GM18909 (cell line): ENCODE measurements at regions not wholly inside any gene's neighbourhood (a gene's known extent, or its start where the extent isn't known, plus 50 kb on each side); places are given as distances from the start of the nearest gene placed in this dataset.

ENCODE experiments used
- ATAC-seq: cut with Tn5 transposase; IDR thresholded peaks from one replicate; pipeline ENCODE4 v1.9.1; 2021; ENCODE audit warnings: mild to moderate bottlenecking; ENCODE audit not compliant: unreplicated experiment, poor library complexity

- no peak for ATAC-seq
Observed at GRCh38 chr1:59154401-59154800, 142.5 kb upstream of the FGGY start.

DNA sequence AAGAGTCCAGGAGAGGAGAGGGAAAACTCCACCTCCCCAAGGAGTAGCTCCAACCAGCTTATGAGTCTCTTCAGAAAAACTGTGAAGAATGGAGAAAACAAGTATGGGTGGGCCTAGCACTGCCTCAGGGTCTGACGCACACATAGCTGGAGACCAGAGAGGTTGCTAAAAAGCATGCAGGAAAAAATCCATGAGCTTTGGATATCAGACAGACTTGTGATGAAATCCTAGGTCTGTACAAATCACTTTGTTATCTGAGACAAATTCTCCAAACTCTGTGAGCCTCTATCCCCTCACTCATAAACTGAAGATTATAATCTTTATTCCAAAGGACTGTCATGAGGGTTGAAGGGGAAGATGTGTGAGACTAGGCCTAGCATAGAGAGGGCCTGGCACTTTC, 141.5 kb upstream of the FGGY start:
- no peak for ATAC-seq

DNA sequence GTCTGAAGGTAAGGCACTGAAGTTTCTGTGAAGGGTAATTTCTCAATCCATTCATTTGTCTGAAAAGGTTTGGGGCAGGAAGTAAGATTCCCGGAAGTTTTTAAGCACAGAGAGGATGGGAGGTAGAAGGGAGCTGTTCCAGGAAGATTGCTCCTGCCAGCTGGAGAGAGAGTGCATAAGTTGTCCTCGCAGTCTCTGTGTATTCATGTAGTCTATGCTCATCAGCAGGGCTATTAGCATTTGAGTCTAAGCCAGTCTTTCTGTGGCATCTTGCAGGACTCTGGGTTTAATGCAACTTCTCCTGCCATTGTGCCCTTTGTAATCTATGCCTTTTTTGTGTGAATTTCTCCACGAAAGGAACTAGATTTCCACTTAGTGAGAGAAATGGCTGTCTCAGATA, 140.8 kb upstream of the FGGY start:
- no peak for ATAC-seq

DNA sequence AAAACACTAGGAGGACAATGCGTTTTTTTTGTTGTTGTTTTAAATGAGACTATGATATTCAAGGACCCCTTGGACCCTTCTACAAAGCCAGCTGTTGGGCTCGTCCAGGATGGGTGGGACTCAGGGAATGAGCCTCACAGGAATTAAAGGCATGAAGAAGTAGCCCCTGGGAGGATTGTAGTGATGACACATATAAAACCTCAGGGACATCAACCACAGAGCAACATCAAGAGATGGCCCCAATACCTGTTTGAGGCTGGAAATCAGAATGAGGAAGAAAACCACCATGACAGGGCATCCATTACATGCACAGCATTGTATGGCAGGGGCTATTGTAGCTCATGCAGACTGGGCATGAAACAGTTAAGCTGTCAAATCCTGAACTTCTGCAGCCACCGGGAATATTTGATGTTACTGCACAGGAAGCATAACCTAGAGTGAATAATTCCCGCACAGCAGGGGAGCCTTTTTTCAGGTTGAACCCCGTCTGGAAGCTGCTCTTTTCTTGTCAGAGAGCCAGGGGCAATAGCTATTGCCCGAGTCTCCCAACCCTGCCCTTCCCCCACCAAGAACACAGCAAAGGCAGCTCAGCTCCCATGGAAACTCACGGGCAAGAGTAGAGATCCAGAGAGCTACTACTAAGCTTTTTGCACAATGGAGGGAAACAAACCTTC, 140.2 kb upstream of the FGGY start:
- ATAC-seq = no peak

GRCh38 chr1:59158321-59158720, 138.6 kb upstream of the FGGY start:
- no peak for ATAC-seq

DNA sequence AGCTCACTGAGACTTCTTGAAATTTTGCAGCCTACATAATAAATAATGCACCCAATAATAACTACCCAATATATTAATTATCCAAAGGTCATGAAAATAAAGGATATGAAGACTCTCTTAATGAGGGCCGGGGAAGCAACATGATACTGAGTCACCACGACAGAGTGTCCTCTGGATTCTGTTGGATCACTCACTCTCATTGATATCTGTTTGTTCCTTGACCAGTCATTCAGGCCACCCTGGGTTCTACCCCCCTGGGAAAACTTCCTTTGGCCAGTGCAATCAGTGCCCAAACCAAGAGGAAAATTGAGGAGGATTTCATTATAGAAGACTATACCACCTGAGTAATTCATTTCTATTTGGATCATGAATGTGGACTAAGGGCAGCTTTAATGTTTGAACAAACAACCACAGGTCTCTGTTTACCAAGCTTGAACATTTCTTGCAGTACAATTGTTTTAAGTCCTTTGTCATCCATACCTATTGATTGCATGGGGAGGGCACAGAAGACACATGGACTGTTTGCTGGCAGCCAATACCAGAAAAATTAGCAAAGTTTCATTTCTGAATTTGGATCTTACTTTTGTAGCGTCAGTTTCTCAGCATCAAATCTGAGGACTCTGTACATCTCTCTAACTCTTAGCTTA, 137.2 kb upstream of the FGGY start:
- no peak for ATAC-seq

- no peak for ATAC-seq
Observed at GRCh38 chr1:59161136-59161535, 135.8 kb upstream of the FGGY start.

DNA sequence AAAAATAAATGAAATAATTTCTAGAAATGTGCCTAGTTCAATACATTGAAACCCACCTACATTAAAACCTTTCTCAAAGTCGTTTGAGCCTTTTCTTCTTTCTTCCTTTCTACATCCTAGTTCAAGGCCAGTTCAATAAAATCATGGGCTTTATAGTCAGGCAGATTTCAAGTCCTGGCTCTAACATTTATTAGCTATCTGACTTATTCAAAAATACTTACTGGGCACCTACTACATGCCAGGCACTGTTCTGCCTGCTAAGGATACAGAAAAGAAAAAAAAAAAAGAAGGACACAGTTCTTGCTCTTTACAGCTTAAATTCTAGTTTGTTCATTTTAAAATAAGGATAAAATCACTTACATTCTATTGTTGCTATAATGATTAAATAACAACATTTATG, 134.2 kb upstream of the FGGY start:
- no peak for ATAC-seq

GRCh38 chr1:59163268-59164092, 133.4 kb upstream of the FGGY start:
- no peak for ATAC-seq

DNA sequence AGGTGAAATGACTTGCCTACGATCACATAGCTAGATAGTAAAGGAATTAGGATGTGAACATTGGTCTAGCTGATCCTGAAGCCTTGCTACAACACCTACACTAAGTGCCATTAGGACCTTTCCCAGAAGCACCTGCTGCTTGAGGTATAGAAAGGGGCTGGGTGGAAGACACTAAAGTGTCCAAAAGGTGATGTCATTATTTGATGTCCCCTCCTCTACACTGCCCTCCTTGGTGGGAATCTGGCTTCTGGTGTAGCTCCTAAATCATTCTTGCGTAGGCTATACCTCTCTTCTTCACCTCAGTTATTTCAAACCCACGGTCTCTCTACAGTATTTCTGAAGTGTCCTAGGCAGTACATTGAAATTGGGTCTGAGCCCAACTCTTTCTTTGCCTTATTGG, 132.5 kb upstream of the FGGY start:
- no peak for ATAC-seq

DNA sequence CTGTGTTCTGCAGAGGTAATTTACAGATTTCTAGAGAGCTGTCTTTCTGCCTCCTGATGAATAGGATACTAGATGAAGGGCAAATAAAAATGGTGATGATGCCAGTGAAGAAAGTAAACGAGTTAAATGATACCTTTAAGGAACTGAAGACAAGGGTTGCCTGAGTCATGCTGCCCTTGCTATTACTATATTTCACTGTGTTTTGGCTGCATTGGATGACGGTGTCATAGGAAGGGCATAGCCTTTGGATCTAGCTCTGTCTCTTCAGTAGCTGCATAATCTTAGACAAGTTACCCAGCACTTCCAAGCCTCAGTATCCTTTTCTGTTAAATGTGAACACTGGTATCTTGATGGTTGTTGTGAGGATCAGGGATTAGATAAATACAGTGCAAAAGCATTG, 131.5 kb upstream of the FGGY start:
- no peak for ATAC-seq

GRCh38 chr1:59169703-59170102, 127.2 kb upstream of the FGGY start:
- ATAC-seq = no peak

DNA sequence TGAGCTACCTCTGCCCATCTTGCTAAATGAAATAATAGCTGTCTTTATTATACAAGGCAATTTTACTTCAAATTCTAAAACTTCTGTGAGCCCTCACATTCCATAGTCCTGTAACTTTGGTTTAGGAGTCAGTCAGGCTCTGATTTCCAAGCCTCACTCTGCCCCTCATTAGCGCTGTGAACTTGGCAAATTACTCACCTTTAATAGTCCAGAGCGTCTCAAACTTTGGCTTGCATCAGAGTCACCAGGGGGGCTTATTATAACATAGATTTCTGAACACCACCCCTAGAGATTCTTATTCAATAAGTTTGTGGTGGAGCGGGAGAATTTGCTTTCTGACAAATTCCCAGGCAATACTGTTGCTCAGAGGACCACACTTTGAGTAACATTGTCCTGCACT, 126.2 kb upstream of the FGGY start:
- no peak for ATAC-seq

DNA sequence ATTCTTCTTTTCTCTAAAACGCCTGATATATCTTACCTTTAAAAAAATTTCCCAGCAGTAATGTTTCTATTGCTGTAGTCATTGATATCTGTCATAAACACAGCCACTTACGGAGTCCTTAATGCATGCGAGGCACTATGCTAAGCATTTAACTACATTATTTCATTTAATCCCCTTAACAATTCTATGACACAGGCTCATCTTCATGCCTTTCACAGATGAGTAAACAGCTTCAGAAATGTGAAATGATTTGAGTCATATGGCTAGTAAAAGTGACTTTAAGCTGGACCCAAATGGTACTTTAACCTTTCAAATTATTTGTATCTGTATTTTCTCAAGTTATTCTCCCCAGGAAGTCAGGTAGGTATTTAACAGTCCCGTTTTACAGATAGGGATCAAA, 125.1 kb upstream of the FGGY start:
- no peak for ATAC-seq

DNA sequence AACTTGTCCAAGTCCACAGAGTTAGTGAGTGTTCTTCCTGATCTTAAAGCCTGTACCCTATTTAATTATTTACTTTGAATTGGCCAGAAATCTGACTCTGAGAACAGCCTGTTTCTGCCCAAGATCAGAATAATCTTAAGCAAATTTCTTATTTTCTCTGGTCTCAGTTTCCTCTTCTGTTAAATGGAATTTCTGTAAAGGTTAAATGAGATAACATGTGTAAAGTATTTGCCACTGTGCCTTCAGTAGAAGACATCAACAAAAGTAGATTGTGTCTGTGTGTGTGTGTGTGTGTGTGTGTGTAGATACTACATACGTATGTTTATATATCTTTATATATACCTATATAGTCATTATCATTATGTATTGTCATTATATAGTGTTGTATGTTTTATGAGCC, 124.2 kb upstream of the FGGY start:
- ATAC-seq = no peak

GRCh38 chr1:59173721-59174120, 123.2 kb upstream of the FGGY start:
- no peak for ATAC-seq

- ATAC-seq = no peak
Observed at GRCh38 chr1:59176471-59176870, 120.4 kb upstream of the FGGY start.

- ATAC-seq = no peak
Observed at GRCh38 chr1:59177756-59178155, 119.1 kb upstream of the FGGY start.

DNA sequence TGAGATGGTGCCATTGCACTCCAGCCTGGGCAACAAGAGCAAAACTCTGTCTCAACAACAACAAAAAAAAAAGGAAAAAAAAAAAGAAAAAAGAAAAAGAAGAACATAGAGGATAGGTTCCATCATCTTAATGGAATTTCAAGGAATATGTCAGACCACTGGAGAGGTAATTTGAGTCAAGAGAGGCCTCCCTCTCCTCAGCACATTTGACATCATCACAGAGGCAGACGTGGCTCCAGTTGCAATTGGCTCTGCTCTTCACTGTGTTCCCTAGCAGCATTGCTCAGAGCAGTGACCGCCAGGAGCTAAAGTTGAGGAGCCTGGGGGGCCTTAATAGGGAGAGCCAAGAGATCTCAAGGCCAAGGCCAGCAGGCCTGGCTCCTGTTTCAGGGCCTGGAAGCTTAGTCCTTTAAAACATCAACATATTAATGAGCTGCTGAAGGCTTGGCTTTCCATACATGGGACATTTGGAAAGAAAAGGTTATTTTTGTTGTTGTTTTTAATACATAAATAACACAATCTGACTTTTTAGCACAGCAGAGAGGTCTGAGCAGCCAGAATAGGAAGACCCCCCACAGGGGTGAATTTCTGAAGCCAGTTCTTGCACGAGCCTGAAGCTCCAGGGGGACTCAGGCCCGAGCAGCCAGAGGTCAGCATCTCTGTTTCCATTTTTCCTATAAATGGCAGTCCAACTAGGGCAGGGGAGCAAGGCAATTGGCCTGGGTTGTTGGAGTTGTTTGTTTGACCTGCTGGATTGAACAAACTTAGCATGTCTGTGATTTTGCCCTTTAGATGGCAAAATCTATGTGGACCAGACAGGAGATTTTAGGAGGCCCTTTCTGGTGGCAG, 118.3 kb upstream of the FGGY start:
- no peak for ATAC-seq

GRCh38 chr1:59179673-59180072, 117.2 kb upstream of the FGGY start:
- ATAC-seq = no peak

- no peak for ATAC-seq
Observed at GRCh38 chr1:59180735-59181134, 116.2 kb upstream of the FGGY start.
